Stimulated activated CD4-positive, alpha-beta T cell treated with anti-CD3 and anti-CD28 coated beads, TNF-alpha, amount 100 ng/mL, for 24 hours (primary cell): ENCODE measurements at regions not wholly inside any gene's neighbourhood (a gene's known extent, or its start where the extent isn't known, plus 50 kb on each side); places are given as distances from the start of the nearest gene placed in this dataset.

Experiments used
- DNase-seq, 3 experiments: peaks; one replicate each; pipeline ENCODE4 v3.0.0-alpha.2; 2020; ENCODE audit warnings: low read depth in 3 of 3

- no peak for DNase-seq
Measured at GRCh38 chr16:49128740-49129139, 152.9 kb downstream of the CBLN1 start.

GRCh38 chr16:49127103-49127502 is 154.5 kb downstream of the CBLN1 start:
- DNase-seq: no peak

- DNase-seq: no peak
Measured at GRCh38 chr16:49121636-49122035, 160.0 kb downstream of the CBLN1 start.

- no peak for DNase-seq
Measured at GRCh38 chr16:49120631-49121030, 161.0 kb downstream of the CBLN1 start.

- DNase-seq: no peak
Measured at GRCh38 chr16:49116873-49117272, 164.8 kb downstream of the CBLN1 start.

- no peak for DNase-seq
Measured at GRCh38 chr16:49115956-49116355, 165.7 kb downstream of the CBLN1 start.

- DNase-seq: no peak
Measured at GRCh38 chr16:49112754-49113153, 168.9 kb downstream of the CBLN1 start.

GRCh38 chr16:49111351-49111750 is 170.3 kb downstream of the CBLN1 start:
- DNase-seq: no peak

- no peak for DNase-seq
Measured at GRCh38 chr16:49108611-49109010, 173.0 kb downstream of the CBLN1 start.

GRCh38 chr16:49103298-49103697 is 178.3 kb downstream of the CBLN1 start:
- DNase-seq: no peak

- no peak for DNase-seq
Measured at GRCh38 chr16:49101997-49102396, 179.6 kb downstream of the CBLN1 start.

- DNase-seq: no peak
Measured at GRCh38 chr16:49100366-49100765, 181.3 kb downstream of the CBLN1 start.

GRCh38 chr16:49097964-49098363 is 183.7 kb downstream of the CBLN1 start:
- DNase-seq: no peak

GRCh38 chr16:49096176-49096945 is 185.3 kb downstream of the CBLN1 start:
- DNase-seq: no peak

- DNase-seq: no peak
Measured at GRCh38 chr16:49095539-49095938, 186.1 kb downstream of the CBLN1 start.

GRCh38 chr16:49094471-49094870 is 187.2 kb downstream of the CBLN1 start:
- DNase-seq: no peak

GRCh38 chr16:49093939-49094338 is 187.7 kb downstream of the CBLN1 start:
- DNase-seq: no peak

GRCh38 chr16:49092704-49093103 is 188.9 kb downstream of the CBLN1 start:
- no peak for DNase-seq

GRCh38 chr16:49089533-49089932 is 192.1 kb downstream of the CBLN1 start:
- no peak for DNase-seq

GRCh38 chr16:49089039-49089438 is 192.6 kb downstream of the CBLN1 start:
- DNase-seq: no peak

GRCh38 chr16:49085686-49086085 is 196.0 kb downstream of the CBLN1 start:
- DNase-seq: no peak

- DNase-seq: no peak
Measured at GRCh38 chr16:49084628-49085390, 196.8 kb downstream of the CBLN1 start.

- no peak for DNase-seq
Measured at GRCh38 chr16:49081554-49081953, 200.1 kb downstream of the CBLN1 start.
